COR-L47 (cell line): ENCODE measurements at regions not wholly inside any gene's neighbourhood (a gene's known extent, or its start where the extent isn't known, plus 50 kb on each side); places are given as distances from the start of the nearest gene placed in this dataset.
A peak's percentile ranks its signal among the peaks of the same experiment; 100 is the strongest.

Experiments used
- DNase-seq: peaks from one replicate; lab custom pipeline; 2025; lab: John Stamatoyannopoulos, UW

- no peak for DNase-seq
Observed at GRCh38 chr10:16361086-16361485, 75.7 kb upstream of the PTER start.

GRCh38 chr10:16363741-16364140, 73.1 kb upstream of the PTER start:
- DNase-seq, result no peak

GRCh38 chr10:16367621-16368292, 69.1 kb upstream of the PTER start:
- DNase-seq, result peak; percentile 77

- DNase-seq, result no peak
Observed at GRCh38 chr10:16381083-16381482, 55.7 kb upstream of the PTER start.

- DNase-seq, result no peak
Observed at GRCh38 chr10:16384021-16384420, 52.8 kb upstream of the PTER start.

GRCh38 chr10:16386855-16387254, 50.0 kb upstream of the PTER start:
- DNase-seq, result no peak
